Aorta (tissue), 5 donors: ENCODE measurements at regions not wholly inside any gene's neighbourhood (a gene's known extent, or its start where the extent isn't known, plus 50 kb on each side); places are given as distances from the start of the nearest gene placed in this dataset.

Experiments used
- ATAC-seq: fragments of 200-7000 bp; cut with Tn5 transposase; one replicate; pipeline ENCODE4 v1.9.1; 2022; ENCODE audit warnings: moderate library complexity; ENCODE audit not compliant: low FRiP score
- DNase-seq, 2 donors: peaks; one replicate each; pipeline ENCODE4 v3.0.0-alpha.2; 2020
- H3K27ac ChIP-seq, 2 donors: one replicate each; pipeline ENCODE4 v1.5.1; 2013; ENCODE audit warnings: low read length in 2 of 2, mild to moderate bottlenecking in 2 of 2, moderate library complexity in 2 of 2, control low read depth in 1 of 2, inconsistent platforms in 1 of 2, low read depth in 1 of 2
- H3K27me3 ChIP-seq, 2 donors: one replicate each; pipeline ENCODE4 v1.6.1; 2013; ENCODE audit warnings: control low read depth in 1 of 2, low read length in 1 of 2, mild to moderate bottlenecking in 1 of 2, moderate library complexity in 1 of 2; ENCODE audit not compliant: insufficient read depth in 2 of 2, control insufficient read depth in 1 of 2
- H3K36me3 ChIP-seq, 2 donors: one replicate each; pipeline ENCODE4 v1.6.1; 2013; ENCODE audit warnings: control low read depth in 1 of 2, low read length in 1 of 2, mild to moderate bottlenecking in 1 of 2; ENCODE audit not compliant: insufficient read depth in 2 of 2, control insufficient read depth in 1 of 2
- H3K4me1 ChIP-seq, 2 donors: one replicate each; pipeline ENCODE4 v1.6.1; 2013; ENCODE audit warnings: low read length in 2 of 2, control low read depth in 1 of 2, mild to moderate bottlenecking in 1 of 2, moderate library complexity in 1 of 2; ENCODE audit not compliant: insufficient read depth in 2 of 2, control insufficient read depth in 1 of 2
- H3K4me3 ChIP-seq, 2 donors: one replicate each; pipeline ENCODE4 v1.5.1; 2013; ENCODE audit warnings: low read length in 2 of 2, control low read depth in 1 of 2, mild to moderate bottlenecking in 1 of 2
- H3K9me3 ChIP-seq: one replicate; pipeline ENCODE4 v1.6.1; 2013; ENCODE audit warnings: mild to moderate bottlenecking, low read length; ENCODE audit not compliant: control insufficient read depth
- WGBS, 2 donors: extraction: QIAGEN DNeasy Blood & Tissue Kit; methylation state at CpG; one replicate each; pipeline ENCODE4 v1.1.7; 2013; 5-methylcytosine and 5-hydroxymethylcytosine counted together
- intact Hi-C, 2 donors: fragments of 100-400 bp; cut with DNase I; formaldehyde crosslinking; loops; one replicate each; pipeline versions ENCODE4 v1.14.2 to v1.15.0; 2022
- donor health status: healthy with polysubstance abuse.
- donor health status: Bipolar disorder and iron deficiency.
- donor health status: DM: no; HTN: no; CAD: no.
- donor health status: DM: no; HTN: no; CAD: no.
- donor health status: DM: yes; HTN: yes; CAD: no.

- WGBS, 2 donors = 84 to 91% methylated on average over 2 of the region's 2 CpGs
- Histone ChIP-seq H3K27me3 (no peaks in the 10 kb centered on the region), H3K27ac (no peak overlapping the region), H3K9me3 (peaks cover 2% of the 10 kb centered on the region), H3K36me3 (no peaks in the 10 kb centered on the region), H3K4me1 (no peaks in the 10 kb centered on the region), H3K4me3 (no peak overlapping the region)
- ATAC-seq (no peak), DNase-seq (no peak)
- intact Hi-C loops = no loop called here
Observed at GRCh38 chr21:35895598-35895997, 164.7 kb downstream of the SETD4 start.

- ATAC-seq (no peak), DNase-seq (no peak)
- Histone ChIP-seq H3K27ac (no peak overlapping the region), H3K4me3 (no peak overlapping the region), H3K9me3 (peaks cover 2% of the 10 kb centered on the region), H3K36me3 (no peaks in the 10 kb centered on the region), H3K27me3 (no peaks in the 10 kb centered on the region), H3K4me1 (no peaks in the 10 kb centered on the region)
- intact Hi-C loops = no loop called here
- 95 to 97% methylated on average over 3 of the region's 3 CpGs for WGBS, 2 donors
Observed at GRCh38 chr21:35893156-35893555, 167.2 kb downstream of the SETD4 start.

GRCh38 chr21:35886887-35887286 is 173.4 kb downstream of the SETD4 start:
- Histone ChIP-seq H3K9me3 (peaks cover 3% of the 10 kb centered on the region), H3K4me3 (no peak overlapping the region), H3K27ac (no peak overlapping the region), H3K27me3 (peaks cover 0 to 2% of the 10 kb centered on the region in 2 donors), H3K36me3 (no peaks in the 10 kb centered on the region), H3K4me1 (no peaks in the 10 kb centered on the region)
- DNase-seq = no peak
- no peak for ATAC-seq
- WGBS, 2 donors = 94 to 95% methylated on average over 40 of the region's 40 CpGs
- intact Hi-C loops = no loop called here

- WGBS, 2 donors = 92 to 93% methylated on average over 7 of the region's 7 CpGs
- DNase-seq (no peak), ATAC-seq (no peak)
- Histone ChIP-seq H3K36me3 (no peaks in the 10 kb centered on the region), H3K27ac (no peak overlapping the region), H3K4me3 (no peak overlapping the region), H3K4me1 (no peaks in the 10 kb centered on the region), H3K9me3 (peaks cover 3% of the 10 kb centered on the region), H3K27me3 (peaks cover 0 to 2% of the 10 kb centered on the region in 2 donors)
- intact Hi-C loops = no loop called here
Observed at GRCh38 chr21:35885942-35886541, 174.3 kb downstream of the SETD4 start.

GRCh38 chr21:35882791-35883240 is 177.5 kb downstream of the SETD4 start:
- intact Hi-C loops = no loop called here
- Histone ChIP-seq H3K27me3 (peaks cover 0 to 2% of the 10 kb centered on the region in 2 donors), H3K36me3 (no peaks in the 10 kb centered on the region), H3K4me3 (no peak overlapping the region), H3K4me1 (no peaks in the 10 kb centered on the region), H3K9me3 (peaks cover 3% of the 10 kb centered on the region), H3K27ac (no peak overlapping the region)
- DNase-seq = no peak
- WGBS, 2 donors = 21 to 29% methylated on average over 10 of the region's 10 CpGs
- no peak for ATAC-seq

GRCh38 chr21:35873441-35873840 is 186.9 kb downstream of the SETD4 start:
- Histone ChIP-seq H3K9me3 (peaks cover 2% of the 10 kb centered on the region), H3K27me3 (no peaks in the 10 kb centered on the region), H3K4me1 (no peaks in the 10 kb centered on the region), H3K27ac (no peak overlapping the region), H3K4me3 (no peak overlapping the region), H3K36me3 (no peaks in the 10 kb centered on the region)
- 56 to 59% methylated on average over 2 of the region's 2 CpGs for WGBS, 2 donors
- DNase-seq (no peak), ATAC-seq (no peak)
- intact Hi-C loops = no loop called here

- no peaks in the 10 kb centered on the region for H3K4me1 ChIP-seq
- H3K9me3 ChIP-seq = peaks cover 2% of the 10 kb centered on the region
- no peak overlapping the region for H3K4me3 ChIP-seq
- intact Hi-C loops = no loop called here
- H3K36me3 ChIP-seq = no peaks in the 10 kb centered on the region
- 84 to 92% methylated on average over 2 of the region's 2 CpGs for WGBS, 2 donors
- H3K27ac ChIP-seq = no peak overlapping the region
- no peaks in the 10 kb centered on the region for H3K27me3 ChIP-seq
- DNase-seq (no peak), ATAC-seq (no peak)
Observed at GRCh38 chr21:35871906-35872305, 188.4 kb downstream of the SETD4 start.

GRCh38 chr21:35868869-35869223 is 191.5 kb downstream of the SETD4 start:
- ATAC-seq = no peak
- no peak overlapping the region for H3K4me3 ChIP-seq
- H3K27ac ChIP-seq = no peak overlapping the region
- no peak for DNase-seq
- H3K27me3 ChIP-seq = no peaks in the 10 kb centered on the region
- intact Hi-C loops = no loop called here
- no peaks in the 10 kb centered on the region for H3K36me3 ChIP-seq
- H3K4me1 ChIP-seq = no peaks in the 10 kb centered on the region
- H3K9me3 ChIP-seq = peaks cover 2% of the 10 kb centered on the region

GRCh38 chr21:35868005-35868868 is 192.1 kb downstream of the SETD4 start:
- no peak overlapping the region for H3K4me3 ChIP-seq
- WGBS, 2 donors = 80 to 84% methylated on average over 10 of the region's 10 CpGs
- H3K36me3 ChIP-seq = no peaks in the 10 kb centered on the region
- intact Hi-C loops = no loop called here
- H3K27me3 ChIP-seq = no peaks in the 10 kb centered on the region
- peaks cover 2% of the 10 kb centered on the region for H3K9me3 ChIP-seq
- ATAC-seq (no peak), DNase-seq (no peak)
- no peak overlapping the region for H3K27ac ChIP-seq
- H3K4me1 ChIP-seq = no peaks in the 10 kb centered on the region
